ENCODE measurements at regions not wholly inside any gene's neighbourhood (a gene's known extent, or its start where the extent isn't known, plus 50 kb on each side); places are given as distances from the start of the nearest gene placed in this dataset.

DNA sequence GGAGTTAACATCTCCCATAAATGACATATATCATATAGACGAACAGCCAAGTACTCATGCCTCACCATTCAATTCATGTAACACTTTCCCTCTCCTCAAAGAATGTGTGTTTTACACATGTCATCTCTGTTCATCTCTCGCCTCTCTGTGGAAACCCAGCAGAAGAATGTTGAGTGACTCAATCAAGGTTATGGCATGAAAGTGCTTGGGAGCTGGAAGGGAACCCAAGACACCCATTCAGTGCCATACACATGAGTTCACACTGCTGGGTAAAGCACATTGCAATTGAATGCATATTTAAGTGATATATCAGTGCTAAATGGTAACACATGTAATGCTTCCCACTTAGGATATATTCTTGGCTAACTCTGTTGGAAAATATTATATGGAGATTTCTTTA is 322.9 kb downstream of the PTEN start:
- H3K4me3 ChIP-seq (ENCODE audit: low read depth, low read length) = no peak overlapping the region
- peak; percentile 78 for DNase-seq (ENCODE audit: low read depth)

DNA sequence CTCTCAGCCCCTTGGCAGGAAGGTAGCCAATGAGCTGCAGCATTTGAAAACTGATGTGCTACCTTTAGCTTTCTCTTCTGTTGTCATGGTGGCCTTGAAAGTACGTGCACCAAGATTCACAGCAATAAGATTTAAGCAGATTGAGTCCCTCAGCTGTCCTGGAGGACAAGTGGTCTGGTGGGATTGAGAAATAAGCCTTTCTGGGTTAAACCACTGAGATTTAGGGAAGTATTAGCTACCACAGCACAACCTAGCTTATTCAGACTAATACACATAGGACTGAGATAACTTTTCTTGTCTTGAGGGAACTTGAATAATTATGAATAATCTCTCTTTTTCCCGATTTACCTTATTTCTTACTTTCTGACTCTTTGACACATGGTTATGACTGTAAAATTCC is 324.0 kb downstream of the PTEN start:
- no peak for DNase-seq (ENCODE audit: low read depth)
- no peak overlapping the region for H3K4me3 ChIP-seq (ENCODE audit: low read depth, low read length)

DNA sequence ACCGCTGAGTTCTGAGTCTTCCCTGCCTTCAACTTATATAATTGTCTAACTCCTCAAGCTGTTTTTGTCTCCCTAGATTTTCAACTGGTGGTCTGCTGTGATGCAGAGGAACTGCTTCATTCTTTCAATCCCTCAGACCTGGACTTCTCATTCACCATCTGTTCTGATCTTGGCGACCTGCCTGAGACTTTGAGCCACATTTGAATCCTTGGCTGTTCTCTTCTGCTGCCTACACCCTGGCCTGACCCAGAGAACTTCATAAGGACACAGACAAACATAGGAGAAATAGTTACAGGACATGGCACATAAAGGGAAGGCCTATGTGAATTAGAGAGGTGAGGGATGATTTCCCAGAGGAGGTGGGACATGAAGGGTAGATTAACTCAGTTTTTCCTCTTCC is 326.7 kb downstream of the PTEN start:
- no peak overlapping the region for H3K4me3 ChIP-seq (ENCODE audit: low read depth, low read length)
- no peak for DNase-seq (ENCODE audit: low read depth)

DNA sequence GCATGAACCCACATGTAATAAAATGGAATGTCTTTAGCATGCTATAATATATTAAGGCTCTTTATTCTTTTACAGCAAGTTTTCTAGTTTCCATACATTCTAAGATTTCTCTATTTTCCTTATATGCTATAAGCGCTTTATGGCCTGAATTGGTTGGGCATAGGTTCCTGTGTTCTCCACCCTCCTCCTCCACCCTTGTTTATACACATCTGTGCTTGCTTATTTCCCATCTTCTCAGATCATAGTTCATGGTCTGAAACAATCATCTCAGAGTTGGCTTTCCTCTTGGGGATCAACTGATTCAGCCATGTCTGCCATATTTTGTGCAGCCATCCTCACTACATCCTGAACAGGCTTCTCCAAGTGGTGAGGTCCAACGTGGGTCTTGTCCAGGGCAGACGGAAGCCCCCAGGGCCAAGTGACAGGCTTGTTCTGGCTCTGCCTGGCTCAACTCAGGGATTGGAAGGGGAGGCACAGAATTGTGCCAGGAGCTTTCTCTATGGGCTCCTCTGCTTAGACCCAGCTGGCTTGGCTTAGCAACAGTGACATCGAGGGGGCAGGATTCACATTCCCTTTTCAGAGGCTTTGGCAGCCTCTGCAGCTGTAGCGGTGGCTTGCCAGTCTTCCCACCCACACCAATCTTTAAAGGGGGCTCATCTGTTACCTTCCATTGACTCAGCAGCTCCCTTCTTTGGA is 327.3 kb downstream of the PTEN start:
- no peak overlapping the region for H3K4me3 ChIP-seq (ENCODE audit: low read depth, low read length)
- no peak for DNase-seq (ENCODE audit: low read depth)

DNA sequence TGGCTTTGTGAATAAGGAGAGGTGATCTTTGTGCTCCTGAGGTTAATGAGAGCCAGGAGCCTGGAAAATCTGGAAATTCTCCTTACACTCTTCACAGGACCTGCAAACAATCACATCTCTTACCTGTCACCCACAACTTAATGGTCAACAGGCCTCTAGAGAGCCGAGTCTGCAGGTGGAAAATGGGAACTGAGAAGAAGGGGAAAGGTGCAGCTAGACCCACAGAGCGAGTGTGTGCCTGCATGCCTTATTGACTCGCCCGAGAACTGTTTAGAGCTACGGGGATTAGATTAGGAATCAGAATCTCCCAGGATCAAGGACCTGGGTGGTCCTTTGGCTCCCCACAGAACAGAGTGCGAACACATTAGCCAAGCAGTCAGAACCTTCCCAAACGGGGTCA is 329.6 kb downstream of the PTEN start:
- H3K4me3 ChIP-seq (ENCODE audit: low read depth, low read length) = no peak overlapping the region
- DNase-seq (ENCODE audit: low read depth) = no peak

DNA sequence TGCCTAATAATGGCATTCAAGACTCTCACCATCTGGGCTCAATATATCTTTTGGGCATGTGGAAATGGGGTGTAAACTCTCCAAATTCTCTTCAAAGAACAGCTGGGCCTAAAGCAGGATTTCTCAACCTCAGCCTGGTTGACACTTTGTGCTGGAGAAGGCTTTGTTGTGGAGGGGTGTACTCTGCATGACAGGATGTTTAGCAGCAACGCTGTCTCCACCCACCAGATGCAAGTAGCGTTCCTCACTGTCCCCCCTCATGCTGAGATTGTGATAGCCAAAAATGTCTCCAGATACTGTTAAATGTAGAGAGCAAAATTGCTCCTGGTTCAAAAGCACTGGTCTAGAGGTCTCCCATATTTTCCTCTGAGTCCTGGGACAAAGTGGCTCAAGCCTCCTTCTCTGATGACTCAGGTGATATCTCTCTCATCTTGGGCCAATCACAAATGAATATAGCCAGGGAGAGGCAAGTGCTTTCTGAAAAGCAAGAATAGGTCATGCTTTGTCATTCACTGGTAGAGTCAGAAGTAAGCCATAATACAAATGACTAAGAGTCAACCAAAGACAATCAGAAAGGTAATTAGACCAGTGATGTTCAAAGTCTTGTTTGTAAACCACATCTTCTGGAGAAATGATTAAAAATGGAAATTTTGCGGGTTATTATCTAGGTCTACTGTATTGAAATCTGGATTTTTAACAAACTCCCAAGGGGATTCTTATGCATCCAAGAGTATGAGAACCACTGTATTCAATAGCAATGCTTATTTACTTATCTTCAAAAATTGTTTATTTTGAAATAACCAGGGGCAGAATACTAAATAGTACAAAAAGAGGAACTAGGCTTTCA is 330.8 kb downstream of the PTEN start:
- no peak for DNase-seq (ENCODE audit: low read depth)
- no peak overlapping the region for H3K4me3 ChIP-seq (ENCODE audit: low read depth, low read length)

DNA sequence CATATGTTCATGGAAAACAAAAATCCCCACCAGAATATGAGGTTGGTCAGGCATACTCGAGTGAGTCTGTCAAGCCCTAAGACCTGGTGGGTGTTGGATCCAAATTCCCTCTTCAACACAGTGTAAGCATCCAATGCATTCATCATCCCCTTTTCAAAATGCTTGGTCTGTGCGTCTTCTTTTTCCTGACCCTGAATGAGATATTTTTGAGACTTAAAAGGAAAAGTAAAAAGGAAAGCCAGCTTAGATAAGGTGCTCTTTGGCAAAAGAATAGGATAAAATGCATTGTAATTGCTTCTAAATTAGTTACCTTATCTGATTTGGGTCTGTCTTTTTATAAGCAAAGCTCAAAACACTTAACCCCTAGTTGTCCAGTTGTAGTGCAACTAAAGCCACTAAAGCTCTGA is 331.5 kb downstream of the PTEN start:
- no peak for DNase-seq (ENCODE audit: low read depth)
- no peak overlapping the region for H3K4me3 ChIP-seq (ENCODE audit: low read depth, low read length)

DNA sequence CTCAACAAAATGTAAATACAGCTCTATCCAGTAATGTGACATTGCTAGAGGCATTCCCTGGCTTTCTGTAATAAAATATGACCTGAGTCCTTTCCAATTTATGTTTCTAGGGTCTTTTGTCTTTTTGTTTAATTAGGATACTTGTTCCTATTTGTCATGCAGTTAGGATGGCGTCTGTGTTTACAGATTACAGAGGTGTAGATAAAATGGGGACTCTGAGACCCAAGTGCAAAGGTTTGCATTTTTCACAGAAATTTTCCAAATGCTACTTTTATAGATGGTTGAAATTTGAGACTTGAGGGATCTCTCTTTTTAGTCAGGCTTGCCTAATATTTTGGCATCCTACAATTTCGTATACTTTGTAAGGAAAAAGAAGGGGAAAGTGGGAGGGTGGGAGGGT is 332.4 kb downstream of the PTEN start:
- H3K4me3 ChIP-seq (ENCODE audit: low read depth, low read length) = no peak overlapping the region
- no peak for DNase-seq (ENCODE audit: low read depth)

DNA sequence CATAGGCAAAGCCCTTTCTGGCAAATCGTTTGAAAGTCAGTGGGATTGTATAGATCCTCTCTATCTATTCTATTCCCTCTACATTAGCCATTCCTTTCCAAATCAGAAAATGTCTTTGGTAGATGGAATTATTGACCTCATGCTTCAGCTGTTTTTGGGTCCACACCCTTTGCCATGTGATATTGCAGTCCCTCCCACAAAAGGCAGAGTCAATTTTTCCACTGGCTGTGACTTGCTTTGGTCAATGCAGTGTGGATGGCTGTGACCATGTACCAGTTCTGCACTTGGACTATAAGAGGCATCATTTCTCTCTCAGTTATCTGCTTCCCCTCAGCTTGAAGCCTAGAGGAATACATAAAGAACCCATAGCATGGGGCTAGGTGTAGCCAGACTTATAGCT is 332.9 kb downstream of the PTEN start:
- DNase-seq (ENCODE audit: low read depth) = no peak
- no peak overlapping the region for H3K4me3 ChIP-seq (ENCODE audit: low read depth, low read length)

DNA sequence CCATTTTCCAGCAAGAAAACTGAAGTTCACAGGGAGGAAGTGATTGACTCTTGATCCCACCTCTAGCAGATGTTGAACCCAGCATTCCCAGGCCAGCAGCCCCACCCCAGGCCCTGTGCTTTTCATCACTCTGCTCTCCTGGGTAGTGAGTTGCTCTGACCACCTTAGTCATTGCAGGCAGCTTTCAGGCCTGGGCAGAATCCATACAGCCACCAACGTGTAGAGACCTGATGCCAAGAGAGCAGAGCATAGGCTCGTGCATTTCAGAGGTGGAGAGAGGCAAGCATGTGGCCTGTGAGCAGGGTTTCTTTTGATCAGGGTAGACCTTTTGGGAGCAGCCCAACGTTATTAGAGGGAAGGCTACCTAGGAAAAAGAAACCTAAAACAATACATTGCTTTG is 334.6 kb downstream of the PTEN start:
- no peak for DNase-seq (ENCODE audit: low read depth)
- H3K4me3 ChIP-seq (ENCODE audit: low read depth, low read length) = no peak overlapping the region

DNA sequence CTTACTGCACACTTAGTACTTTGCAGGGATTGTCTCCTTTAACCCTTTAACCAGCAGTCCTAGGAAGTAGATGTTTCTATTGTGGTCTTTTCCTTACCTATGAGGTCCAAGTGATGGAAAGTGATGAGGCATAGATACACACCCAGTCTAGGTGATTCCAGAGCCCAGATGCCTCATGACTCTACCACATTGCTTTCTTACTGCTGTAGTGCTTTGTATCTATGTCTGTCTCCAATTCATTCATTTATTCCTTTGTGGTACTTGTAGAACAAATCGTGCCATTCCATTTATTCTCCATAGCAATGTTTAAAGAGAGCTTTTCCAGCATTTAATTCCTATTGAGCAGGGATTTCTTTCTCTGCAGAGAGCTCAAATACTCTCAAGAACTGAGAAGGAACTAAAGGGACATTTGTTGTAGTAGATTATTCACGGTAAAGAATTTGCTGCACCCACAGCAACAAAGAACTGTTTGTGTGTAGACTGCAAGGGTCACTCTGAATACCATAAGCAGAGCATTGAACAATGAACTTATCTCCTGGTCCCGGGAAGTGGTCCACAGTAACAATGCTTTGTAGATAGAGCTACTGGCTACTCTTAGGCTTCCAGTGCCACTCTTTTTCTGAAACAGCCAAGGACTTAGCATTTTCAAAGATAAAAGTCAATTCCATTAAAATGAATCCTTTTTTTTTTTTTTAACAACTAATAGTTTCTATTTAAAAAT is 337.0 kb downstream of the PTEN start:
- DNase-seq (ENCODE audit: low read depth) = no peak
- no peak overlapping the region for H3K4me3 ChIP-seq (ENCODE audit: low read depth, low read length)

DNA sequence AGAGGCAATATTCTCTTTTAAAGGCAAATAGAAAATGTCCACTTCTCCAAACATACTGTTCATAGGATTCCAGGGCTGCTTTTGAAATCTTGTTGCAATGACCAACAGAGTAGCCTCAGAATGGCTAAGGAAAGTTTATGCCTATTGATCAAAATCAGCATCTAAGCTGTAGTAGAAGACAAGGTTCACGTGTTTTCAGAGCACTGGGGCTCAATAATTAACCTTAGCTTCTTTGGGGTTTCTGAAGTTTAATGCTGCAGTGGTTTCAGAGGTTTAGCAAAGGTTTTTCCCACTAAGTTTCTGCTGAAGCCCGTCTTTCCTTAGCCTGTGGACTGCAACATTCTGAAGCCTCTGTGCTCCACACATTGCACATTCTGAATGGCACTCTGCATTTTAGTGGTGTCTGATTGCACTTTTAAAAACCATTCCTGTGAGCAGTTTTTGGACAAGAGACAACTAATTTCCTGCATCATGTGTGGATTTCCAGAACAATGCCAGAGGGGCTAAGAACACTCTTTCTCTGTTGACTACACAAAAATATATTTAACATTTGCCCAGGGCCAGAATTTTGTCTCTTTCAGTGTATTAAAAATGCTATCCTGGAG is 342.5 kb downstream of the PTEN start:
- no peak for DNase-seq (ENCODE audit: low read depth)
- H3K4me3 ChIP-seq (ENCODE audit: low read depth, low read length) = no peak overlapping the region

DNA sequence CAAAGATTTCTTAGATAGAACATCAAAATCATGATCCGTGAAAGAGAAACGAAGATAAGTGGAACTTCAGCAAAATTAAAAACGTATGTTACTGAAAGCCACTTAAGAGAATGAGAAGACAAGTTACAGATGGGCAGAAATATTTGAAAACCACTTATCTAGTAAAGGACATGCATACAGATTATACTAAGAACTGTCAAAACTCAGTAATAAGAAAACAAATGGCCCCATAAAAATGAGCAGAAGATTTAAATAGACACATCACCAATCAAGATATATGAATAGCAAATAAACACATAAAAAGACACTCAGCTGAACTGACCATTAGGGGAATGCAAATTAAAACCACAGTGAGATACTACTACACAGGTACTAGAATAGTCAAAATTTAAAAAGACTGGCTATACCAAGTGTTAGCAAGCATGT is 343.7 kb downstream of the PTEN start:
- H3K4me3 ChIP-seq (ENCODE audit: low read depth, low read length) = no peak overlapping the region
- no peak for DNase-seq (ENCODE audit: low read depth)

DNA sequence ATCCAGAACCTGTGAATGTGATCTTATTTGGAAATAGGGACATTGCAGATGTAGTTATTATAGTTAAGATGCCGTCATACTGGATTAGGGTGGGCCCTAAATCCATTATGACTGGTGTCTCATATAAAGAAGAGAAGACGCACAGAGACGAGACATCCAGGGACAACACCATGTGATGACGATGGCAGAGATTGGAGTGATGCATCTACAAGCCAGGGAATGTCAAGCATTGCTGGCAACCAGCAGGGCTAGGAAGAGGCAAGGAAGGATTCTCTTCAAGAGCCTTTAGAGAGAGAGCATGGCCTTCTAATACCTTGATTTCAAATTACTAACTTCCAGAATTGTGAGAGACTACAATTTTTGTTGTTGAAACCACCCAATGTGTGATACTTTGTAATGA is 345.8 kb downstream of the PTEN start:
- DNase-seq (ENCODE audit: low read depth) = no peak

DNA sequence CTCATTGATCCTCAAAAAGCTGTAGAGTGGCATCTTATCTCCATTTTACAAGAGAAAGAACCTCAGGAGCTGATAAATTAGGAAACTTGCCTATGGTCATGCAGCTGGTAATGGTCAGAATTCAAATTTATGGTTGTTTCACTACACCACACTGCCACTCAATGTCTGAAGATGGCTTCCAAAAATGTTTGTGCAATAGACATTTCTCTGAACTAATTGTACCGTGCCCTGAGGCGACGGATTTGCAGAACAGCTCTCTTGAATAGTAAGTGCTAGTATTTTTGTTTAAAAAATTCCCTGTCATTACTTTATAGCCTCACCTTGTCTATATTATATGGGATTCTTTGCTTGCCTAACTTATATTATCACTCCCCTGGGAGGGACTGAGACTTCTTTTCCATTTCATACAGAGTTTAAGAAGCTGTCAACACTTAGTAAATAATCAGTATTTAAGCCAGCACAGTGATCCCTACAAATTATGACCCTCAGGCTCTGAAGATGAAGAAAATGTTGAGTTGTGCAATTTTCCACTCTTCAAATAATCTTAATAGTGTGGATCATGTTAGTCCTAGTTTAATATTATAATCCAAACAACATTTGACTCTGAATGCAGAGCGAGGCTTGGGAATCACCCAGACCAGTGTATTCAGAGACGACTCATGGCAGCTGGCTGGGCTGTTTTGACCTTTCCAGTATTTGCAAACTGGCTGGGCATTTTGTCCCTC is 346.6 kb downstream of the PTEN start:
- DNase-seq (ENCODE audit: low read depth) = peak; percentile 41
- H3K4me3 ChIP-seq (ENCODE audit: low read depth, low read length) = no peak overlapping the region

More for the DNA sequence above, 345.8 kb downstream of the PTEN start:
- H3K4me3 ChIP-seq (ENCODE audit: low read depth, low read length) = no peak overlapping the region

DNA sequence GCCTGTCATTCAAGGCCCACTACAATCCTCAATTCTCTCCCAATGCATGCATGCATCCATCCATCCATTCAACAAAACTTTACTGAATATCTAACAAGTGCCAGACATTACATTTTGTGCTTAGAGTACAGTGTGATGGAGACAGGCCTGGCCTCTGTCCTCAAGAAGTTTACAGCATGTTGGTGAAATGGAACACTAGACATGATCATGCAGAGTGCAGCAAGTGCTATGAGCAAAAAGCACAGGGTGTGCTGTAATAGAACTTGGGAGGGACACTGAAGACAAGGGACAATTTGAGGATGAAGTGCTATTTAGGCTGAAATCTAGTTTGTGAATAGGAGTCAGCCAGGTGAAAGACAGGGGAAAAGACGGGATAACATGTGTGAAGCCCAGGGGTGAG is 347.8 kb downstream of the PTEN start:
- H3K4me3 ChIP-seq (ENCODE audit: low read depth, low read length) = no peak overlapping the region
- no peak for DNase-seq (ENCODE audit: low read depth)

DNA sequence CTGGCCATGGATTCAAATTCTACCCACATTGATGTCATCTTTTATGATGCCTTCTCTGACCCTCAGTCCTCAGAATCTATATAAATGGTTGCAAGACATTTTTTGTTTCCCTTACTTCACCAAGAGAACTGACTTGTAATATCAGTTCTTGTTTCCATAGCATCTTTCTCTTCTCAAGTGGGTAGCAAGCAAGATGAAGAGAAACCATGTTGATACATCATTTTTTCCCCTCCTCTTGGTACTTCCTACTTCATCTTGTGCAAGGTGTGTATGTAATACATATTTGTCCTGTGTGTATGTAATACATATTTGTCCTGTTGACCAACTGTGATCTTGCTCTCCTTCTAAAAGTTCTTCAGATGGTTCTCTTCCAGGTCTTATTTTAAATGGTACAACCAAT is 348.6 kb downstream of the PTEN start:
- DNase-seq (ENCODE audit: low read depth) = no peak

DNA sequence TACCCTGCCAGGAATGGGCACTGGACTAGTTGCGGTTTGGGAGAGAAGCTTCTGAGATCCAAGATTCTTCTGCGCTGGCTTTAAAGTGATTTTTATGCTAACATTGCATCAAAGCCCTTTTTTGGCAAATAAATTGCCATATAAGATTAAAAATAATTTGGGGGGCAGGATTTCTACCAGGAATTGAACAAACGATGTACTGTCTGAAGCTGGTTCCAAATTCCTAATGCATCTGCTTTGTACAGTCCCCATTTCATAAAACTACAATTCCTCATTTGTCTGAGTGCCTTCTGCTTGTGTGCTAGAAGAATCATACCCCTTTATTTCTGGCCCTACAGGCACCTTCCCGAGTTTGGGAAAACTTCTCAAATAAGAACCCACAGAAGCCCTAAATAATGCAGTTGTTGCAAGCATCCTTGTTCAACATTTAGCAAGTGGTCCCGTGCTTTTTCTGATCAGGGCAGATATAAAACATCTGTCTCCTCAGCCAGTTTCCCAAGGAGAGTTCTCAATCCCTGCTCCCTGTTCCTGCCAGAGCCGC is 349.7 kb downstream of the PTEN start:
- no peak for DNase-seq (ENCODE audit: low read depth)
- no peak overlapping the region for H3K4me3 ChIP-seq (ENCODE audit: low read depth, low read length)

More for the DNA sequence above, 348.6 kb downstream of the PTEN start:
- H3K4me3 ChIP-seq (ENCODE audit: low read depth, low read length) = no peak overlapping the region

DNA sequence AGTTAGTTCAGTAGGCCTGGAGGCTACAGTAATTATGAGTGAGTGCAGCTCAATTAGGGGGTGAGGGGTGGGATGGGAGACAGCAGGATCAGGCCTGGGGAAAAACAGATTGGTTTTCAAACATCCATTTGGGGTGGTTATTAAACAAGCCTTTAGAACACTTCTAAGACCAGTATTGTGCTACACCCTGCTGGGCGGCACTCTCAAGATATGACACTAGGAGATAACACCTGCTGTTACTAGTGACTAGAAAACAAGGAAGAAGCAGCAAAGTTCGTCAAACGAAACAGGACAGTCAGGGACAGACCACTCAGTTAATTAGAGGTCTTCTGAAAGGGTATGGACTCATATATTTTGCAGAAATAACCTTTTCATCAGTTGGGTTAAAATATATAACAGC is 353.6 kb downstream of the PTEN start:
- H3K4me3 ChIP-seq (ENCODE audit: low read depth, low read length) = no peak overlapping the region
- no peak for DNase-seq (ENCODE audit: low read depth)

All from skeletal muscle cell (primary cell).